Amniotic epithelial cell (primary cell): ENCODE measurements at regions not wholly inside any gene's neighbourhood (a gene's known extent, or its start where the extent isn't known, plus 50 kb on each side); places are given as distances from the start of the nearest gene placed in this dataset.
"Not testable (repeated sequence)": the region's sequence is repeated elsewhere in the genome, so short reads cannot be mapped to it uniquely, and the experiment has no call there.

Source experiments
- DNase-seq: peaks from one replicate; pipeline ENCODE4 v3.0.0-alpha.2; 2010; ENCODE audit warnings: low read depth

GRCh38 chr5:167940911-167941310, 350.5 kb upstream of the WWC1 start:
- peak; percentile 66 for DNase-seq

DNA sequence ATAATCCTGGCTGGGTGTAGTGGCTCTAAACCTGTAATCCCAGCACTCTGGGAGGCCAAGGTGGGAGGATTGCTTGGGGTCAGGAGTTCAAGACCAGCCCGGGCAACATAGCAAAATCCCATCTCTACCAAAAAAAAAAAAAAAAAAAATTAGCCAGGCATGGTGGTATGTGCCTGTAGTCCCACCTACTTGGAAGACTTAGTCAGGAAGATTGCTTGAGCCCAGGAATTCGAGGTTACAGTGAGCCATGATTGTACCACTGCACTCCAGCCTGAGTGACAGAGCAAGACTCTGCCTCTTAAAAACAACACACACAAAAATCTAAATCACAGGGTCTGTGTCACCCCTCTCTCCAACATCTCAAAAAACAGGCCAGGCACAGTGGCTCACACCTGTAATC, 349.9 kb upstream of the WWC1 start:
- not testable (repeated sequence) for DNase-seq

DNA sequence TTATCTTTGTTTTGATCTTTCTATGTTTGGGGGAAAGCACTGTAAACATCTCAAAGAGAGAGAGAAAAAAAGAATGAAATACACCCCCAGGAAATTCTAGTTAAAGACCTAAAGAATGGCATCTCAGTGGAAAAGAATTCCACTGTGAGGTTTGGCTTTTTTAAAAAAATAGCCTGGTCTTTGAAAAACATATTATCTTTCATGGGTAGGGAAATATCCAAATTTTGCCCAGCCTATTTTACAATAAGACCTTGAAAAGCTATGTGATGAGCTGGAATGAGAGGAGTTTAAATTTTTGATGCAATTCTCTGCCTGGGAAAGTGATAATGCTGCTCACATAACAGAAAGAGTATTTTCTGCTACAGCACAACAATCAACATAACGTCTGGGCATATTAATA, 348.1 kb upstream of the WWC1 start:
- no peak for DNase-seq

DNA sequence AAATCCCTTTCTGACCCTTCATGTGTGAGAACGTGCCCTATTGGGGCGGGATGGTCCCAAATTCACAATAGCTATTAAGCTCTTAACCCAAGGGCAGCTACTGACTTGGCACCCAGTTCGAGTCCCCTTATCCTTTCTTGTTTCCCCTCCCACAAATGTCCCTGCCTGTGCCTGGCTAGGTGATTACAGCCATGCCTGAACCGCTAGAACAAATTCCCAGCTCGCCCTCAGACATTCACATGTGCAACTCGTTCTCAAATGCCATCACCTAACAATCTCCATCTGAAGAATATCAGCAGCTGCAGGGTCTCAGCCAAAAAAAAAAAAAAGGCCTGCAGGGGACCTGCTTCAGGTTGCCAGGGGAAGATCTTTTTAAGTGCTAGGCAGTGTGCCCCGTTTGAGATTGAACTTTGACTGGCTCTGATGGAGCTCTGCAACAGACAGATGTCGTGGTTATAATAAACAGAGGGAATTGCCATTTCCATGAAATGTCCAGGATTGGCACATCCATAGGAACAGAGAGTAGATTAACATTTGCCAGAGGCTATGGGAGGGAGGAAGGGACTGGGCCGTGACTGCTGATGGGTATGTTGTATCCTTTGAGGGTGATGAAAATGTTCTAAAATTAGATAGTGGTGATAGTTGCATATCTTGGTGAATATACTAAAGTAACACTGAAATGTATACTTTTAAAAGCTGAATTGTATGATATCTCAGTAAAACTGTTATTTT, 347.2 kb upstream of the WWC1 start:
- no peak for DNase-seq

DNA sequence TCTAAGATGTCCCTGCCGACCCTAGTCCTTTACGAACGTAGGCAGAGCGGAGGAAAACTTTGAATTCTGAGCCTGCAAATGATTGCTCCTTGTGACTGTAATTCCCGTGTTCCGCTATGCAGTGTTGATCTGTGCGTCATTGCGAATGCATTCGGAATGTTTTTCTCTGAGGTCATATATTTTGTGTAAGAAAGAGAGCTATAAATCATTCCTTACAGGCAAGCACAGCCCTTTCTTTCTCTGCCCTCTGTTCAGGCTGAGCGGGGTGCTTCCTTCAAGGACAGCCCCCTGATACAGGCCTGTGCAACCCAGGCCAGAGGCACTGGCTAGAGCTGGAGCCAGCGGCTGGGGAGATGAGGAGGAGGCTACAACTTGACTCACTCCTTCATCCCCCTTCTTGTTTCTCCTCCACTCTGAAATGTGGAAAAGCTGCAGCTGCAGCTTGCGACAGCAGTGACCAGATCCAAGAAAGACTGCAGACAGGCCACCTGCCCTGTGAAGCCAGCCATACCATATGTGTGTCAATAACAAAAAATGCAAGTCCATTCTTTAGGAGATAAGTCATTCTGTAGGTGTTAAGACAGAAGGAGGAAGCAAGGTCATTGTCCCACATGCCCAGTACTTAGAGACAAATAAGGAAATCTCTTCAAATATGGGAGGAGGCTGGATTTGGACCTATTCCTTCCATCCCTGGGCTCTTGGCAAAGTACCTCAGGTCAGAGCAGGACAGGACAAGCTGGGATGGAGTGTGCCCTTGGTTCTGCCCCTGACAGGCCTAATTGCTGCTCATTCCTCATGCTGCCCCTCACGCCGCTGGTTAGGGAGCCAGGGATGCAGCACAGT, 345.7 kb upstream of the WWC1 start:
- peak; percentile 97 for DNase-seq

DNA sequence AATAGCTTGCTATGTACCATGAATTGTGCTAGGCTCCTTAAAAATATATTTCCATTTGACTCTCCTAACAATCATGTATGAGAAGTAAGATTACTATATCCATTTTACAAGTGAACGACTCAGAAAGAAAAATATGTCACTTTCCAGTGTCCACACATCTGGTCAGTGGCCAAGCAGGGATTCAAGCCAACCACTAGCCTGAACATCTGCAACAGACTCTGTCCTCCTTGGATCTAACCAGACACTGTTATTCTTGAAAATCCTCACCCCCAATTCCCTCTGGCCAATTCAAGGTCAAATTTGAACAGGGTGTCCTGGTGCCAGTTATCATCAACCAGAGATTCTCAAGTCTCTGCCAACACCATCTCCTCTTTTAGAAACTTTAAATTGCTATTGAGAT, 344.1 kb upstream of the WWC1 start:
- DNase-seq, result no peak

- DNase-seq, result no peak
These were observed 343.2 kb upstream of the WWC1 start for GRCh38 chr5:167948251-167948650.

GRCh38 chr5:167949435-167949834, 342.0 kb upstream of the WWC1 start:
- DNase-seq, result no peak

- peak; percentile 87 for DNase-seq
These were observed 341.2 kb upstream of the WWC1 start for GRCh38 chr5:167950126-167950721.

- no peak for DNase-seq
These were observed 340.3 kb upstream of the WWC1 start for GRCh38 chr5:167951116-167951515.

GRCh38 chr5:167952278-167952995, 339.0 kb upstream of the WWC1 start:
- DNase-seq, result no peak

DNA sequence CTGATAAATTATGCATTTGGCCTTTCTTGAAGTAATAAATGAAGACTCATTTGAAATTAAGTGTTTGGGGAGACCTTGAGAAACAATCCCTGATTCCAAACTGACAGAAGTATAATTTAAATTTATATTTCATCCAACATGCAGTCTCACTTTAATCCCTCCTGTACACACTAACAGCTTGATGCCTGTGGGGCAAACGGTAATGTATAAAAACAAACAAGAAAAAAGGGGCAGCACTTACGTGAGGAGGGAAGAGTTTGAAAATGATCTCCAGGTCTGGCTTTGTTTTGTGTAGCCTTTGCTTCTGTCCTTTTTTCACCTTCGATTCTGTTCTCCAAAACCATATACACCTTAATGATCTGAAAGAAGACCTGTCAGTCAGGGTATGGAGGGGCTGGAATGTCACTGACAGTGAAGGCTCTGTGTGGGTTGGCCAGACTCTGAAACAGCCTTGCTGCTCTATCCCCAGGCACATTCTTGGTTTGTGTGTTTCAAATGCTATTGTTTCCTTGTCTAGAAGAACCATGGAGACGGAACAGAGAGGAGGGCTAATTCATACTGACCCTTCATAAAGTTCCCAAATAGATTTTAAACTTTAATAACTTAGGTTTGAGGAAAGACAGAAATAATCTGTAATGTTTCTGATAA, 338.2 kb upstream of the WWC1 start:
- DNase-seq, result no peak

DNA sequence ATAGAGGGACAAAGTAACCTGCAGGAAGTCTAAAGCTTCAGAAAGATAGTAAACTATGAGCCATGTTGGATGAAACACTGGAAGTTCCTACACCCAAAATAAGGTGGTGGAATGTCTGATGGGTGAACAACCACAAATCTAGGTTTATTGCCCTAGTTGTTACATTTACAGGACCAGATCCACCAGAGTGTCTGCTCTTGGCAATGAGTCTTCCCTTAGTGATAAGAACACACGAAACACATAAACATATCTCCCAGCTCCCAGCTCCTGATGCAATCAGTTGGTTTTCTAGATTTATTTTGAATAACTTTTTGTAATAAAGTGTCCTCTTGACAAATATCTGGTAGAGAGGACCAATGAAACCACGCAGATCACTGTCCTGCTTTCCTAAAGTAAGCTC, 329.7 kb upstream of the WWC1 start:
- DNase-seq, result peak; percentile 80

- no peak for DNase-seq
These were observed 326.9 kb upstream of the WWC1 start for GRCh38 chr5:167964529-167964928.

DNA sequence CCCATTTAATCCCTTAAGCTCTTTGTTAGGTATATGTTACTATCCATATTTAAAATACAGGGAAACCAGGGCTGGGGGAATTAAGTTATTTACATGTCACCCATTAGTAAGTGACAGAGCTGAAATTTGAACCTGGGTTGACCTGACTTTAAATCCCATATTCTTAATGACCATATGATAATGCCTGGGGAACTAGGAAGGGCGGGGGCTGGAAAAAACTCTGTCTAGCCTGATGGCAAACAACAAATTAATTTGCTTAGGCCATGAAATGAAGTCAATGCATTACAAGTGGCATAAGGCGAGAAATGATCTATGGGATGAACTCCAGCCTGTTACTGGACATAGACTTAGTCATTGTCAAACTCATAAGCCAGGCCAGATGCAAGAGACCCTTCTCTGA, 325.7 kb upstream of the WWC1 start:
- DNase-seq, result no peak

GRCh38 chr5:167966979-167967378, 324.5 kb upstream of the WWC1 start:
- no peak for DNase-seq

- no peak for DNase-seq
These were observed 323.8 kb upstream of the WWC1 start for GRCh38 chr5:167967494-167968177.

DNA sequence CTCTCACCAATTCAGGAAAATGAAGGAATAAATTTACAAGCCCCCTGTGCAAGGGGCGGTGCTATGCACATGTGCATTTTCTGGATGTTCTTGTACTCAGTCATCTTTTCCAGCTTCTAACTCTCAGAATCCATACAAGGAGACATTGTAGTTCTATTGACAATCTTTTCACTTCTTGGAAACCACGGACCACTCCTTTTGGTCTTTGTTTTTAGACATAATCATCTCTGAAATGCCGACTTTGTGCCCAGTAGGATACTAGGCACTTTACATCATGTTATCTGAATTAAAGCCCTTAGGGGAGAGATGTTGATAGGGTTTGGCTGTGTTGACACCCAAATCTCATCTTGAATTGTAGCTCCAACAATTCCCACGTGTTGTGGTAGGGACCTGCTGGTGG, 322.6 kb upstream of the WWC1 start:
- DNase-seq, result no peak

- no peak for DNase-seq
These were observed 321.4 kb upstream of the WWC1 start for GRCh38 chr5:167969998-167970397.

- DNase-seq, result no peak
These were observed 319.7 kb upstream of the WWC1 start for GRCh38 chr5:167971706-167972105.

GRCh38 chr5:167973126-167973525, 318.3 kb upstream of the WWC1 start:
- DNase-seq, result no peak
